GM21360 (cell line): ENCODE measurements at regions not wholly inside any gene's neighbourhood (a gene's known extent, or its start where the extent isn't known, plus 50 kb on each side); places are given as distances from the start of the nearest gene placed in this dataset.
"Not testable (repeated sequence)": the region's sequence is repeated elsewhere in the genome, so short reads cannot be mapped to it uniquely, and the experiment has no call there.

ENCODE experiments used
- ATAC-seq: cut with Tn5 transposase; IDR thresholded peaks from one replicate; pipeline ENCODE4 v1.9.1; 2021; ENCODE audit warnings: mild to moderate bottlenecking, moderate library complexity; ENCODE audit not compliant: unreplicated experiment

DNA sequence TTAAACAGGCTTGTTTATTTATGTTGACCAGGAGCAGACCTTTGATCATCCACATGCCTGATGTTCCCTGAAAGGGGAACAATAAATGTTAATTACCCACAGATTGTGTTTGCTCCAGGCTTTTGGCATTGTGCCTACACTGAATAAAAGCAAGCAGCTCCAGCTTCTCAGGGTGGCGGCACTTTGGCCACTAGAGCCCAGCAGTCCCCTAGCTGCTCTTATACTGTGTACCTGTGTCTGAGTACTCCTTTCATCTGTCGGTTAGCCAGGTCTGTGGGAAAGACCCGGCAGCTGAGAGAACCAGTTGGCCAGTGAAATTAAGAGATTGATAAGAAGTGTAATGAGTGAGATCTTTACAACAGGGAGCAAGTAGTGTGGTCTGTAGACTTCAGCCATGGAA is 254.8 kb upstream of the FTMT start:
- ATAC-seq = no peak

DNA sequence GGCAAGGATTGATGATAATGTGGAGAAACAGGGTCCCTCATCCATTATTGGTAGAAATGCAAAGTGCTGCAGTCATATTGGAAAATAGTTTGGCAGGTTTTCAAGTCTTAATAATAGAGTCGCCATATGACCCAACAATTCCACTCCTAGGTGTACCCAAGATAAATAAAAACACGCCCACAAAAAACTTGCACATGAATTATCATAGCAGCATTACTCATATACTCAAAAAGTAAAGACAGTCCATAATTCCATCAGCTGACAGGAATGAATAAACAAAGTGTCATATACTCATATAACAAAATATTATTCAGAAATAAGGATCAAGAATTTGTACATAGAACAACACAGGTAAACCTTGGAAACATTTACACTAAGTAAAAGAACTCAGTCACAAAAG is 242.9 kb upstream of the FTMT start:
- ATAC-seq = no peak

GRCh38 chr5:121624035-121624434 is 227.6 kb upstream of the FTMT start:
- no peak for ATAC-seq

DNA sequence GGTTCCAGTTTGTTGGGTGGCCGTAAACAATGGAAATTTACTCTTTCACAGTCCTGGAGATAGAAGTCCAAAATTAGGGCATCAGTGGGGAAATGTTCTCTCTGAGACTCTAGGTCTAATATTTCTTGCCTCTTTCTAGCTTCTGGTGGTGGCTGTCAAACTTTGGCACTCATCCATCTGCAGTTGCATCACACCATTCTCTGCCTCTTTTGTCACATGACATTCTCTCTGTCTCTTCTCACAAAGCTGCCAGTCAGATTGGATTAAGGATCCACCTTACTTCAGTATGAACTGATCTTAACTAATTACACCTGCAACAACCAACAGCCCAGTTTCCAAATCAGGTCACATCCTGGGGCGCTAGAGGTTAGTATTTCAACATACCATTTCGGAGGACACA is 222.9 kb upstream of the FTMT start:
- no peak for ATAC-seq

GRCh38 chr5:121630402-121630801 is 221.3 kb upstream of the FTMT start:
- ATAC-seq = no peak

DNA sequence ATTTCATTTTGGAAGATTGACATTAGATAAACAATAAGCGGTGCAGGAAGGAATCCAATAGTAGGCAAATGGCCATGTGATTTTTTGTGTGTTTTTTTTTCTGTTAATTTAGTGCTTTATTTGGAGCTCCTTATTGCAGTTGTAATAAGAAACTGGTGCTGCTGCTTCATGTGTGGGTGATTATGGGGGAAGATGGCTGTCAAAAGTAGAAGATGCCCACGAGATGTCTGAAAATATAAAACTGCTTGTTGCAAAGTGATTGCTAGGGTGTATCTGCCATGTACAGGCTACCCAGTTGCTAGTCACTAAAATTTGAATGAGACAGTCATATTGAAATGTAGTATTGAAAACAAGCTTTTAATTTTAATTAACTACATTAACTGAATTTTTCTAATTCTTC is 216.7 kb upstream of the FTMT start:
- no peak for ATAC-seq

- ATAC-seq = no peak
Observed at GRCh38 chr5:121638126-121638525, 213.6 kb upstream of the FTMT start.

DNA sequence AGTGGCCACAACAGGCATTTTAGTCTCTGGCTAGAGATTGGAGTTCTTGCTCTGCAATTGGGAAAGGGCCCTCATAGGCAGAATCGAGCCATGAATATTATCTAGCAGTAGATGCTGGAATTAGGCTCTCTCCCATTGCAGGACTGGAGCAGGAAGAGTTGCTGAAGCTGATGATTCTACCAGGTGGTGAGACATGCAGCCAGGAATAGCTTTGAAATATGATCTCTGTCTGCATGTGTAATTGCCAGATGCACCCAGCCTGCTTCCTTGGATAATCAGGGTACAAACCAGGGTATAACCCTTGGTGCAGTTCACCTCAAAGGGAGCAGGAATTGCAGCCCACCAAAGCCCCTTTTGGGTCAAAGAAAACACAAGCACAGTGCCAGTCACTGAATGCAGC is 211.4 kb upstream of the FTMT start:
- no peak for ATAC-seq

DNA sequence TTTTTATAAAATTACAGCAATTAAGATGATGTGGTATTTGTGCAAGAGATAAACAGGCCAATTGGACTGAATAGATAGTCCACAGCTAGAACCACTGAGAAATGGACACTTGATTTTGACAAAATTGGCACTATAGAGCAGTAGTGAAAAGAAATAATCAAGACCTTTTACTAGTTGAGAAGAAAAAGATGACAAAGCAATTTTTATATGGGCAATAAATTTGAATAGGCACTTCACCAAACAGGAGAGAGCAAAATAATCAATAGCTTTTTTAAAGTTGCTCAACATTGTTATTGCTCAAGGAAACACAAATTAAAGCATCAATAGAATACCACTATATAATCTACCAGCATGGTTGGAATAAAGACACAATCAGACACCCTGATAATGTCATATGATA is 193.5 kb upstream of the FTMT start:
- ATAC-seq = no peak

DNA sequence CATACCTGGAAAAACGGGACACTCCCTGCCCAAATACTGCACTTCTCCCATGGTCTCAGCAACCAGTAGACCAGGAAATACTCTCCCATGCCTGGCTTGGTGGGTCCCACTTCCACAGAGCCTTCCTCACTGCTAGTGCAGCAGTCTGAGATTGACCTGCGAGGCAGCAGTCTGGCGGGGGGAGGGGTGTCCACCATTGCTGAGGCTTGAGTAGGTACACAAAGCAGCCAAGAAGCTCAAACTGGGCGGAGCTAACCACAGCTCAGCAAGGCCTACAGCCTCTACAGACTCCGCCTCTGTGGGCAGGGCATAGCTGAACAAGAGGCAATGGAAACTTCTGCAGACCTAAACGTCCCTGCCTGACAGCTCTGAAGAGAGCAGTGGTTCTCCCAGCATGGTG is 191.5 kb upstream of the FTMT start:
- ATAC-seq = no peak

- ATAC-seq = not testable (repeated sequence)
Observed at GRCh38 chr5:121665542-121665941, 186.1 kb upstream of the FTMT start.

DNA sequence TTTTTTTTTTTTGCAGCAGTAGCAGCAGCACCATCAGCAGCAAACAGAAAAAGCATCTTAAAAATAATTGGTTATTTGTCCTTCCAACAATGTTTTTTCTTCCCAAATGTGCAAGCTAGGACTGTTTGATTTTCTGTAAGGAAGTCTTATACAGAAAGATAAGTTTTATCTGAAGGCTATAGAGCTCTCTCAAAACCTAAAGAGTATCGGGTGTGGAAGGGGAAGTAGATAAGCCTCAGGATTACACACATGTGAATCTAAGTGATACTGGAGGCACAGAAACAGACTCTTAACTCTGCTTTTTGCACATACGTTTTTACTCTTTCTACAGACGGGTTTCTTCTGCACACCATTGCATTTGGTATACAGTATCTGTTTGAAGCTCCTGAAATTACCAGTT is 184.4 kb upstream of the FTMT start:
- ATAC-seq = no peak

- no peak for ATAC-seq
Observed at GRCh38 chr5:121668635-121669034, 183.0 kb upstream of the FTMT start.

- ATAC-seq = no peak
Observed at GRCh38 chr5:121671624-121672023, 180.1 kb upstream of the FTMT start.

GRCh38 chr5:121675924-121676323 is 175.8 kb upstream of the FTMT start:
- no peak for ATAC-seq

DNA sequence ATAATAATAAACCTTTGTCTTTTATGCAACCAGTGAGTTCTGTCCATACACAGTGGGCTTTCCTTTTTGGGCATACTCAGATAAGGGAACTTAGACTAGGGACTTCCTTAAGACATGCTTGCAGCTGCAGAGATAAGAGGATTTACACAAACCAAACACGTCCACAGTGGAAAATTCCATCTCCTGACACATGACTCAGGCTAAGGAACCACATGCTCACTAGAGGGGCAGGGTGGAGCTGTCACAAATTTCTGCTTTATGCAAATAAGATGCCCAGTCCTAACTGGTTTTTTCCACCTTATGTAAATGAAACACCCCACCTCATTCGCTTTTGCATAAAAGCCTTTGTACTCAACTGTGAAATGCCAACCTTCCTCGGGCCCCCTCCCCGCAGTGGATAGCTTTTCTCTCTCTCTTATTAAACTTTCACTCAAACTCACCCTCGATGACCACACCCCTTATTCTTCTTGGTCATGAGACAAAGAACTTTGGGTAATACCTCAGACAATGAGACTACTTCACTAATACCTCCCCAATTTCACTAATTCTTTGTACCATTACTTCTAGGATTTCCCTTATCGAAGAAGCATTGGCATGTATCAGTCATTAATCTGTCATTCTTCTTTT is 170.3 kb upstream of the FTMT start:
- ATAC-seq = no peak

- no peak for ATAC-seq
Observed at GRCh38 chr5:121688126-121688525, 163.6 kb upstream of the FTMT start.

DNA sequence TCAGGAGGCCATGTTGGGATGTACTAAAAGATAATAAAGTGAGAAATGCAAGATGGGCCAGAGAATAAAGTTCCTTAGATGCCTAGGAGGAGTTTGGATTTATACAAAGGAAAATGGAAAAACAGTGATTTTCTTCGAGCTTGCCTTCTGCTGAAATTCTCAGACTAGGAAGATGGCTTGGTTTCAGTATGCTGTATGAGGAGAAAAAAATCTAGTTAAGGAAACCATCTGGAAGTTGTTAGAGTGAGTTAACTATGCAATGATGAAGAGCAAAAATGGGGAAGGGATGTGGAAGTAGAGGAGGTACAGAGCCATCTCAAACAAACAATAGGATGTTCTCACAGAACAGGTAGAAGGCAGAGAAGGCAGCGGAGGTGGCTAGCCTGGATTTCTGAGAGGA is 162.9 kb upstream of the FTMT start:
- no peak for ATAC-seq

- no peak for ATAC-seq
Observed at GRCh38 chr5:121691478-121691877, 160.2 kb upstream of the FTMT start.

- no peak for ATAC-seq
Observed at GRCh38 chr5:121692158-121692557, 159.5 kb upstream of the FTMT start.

DNA sequence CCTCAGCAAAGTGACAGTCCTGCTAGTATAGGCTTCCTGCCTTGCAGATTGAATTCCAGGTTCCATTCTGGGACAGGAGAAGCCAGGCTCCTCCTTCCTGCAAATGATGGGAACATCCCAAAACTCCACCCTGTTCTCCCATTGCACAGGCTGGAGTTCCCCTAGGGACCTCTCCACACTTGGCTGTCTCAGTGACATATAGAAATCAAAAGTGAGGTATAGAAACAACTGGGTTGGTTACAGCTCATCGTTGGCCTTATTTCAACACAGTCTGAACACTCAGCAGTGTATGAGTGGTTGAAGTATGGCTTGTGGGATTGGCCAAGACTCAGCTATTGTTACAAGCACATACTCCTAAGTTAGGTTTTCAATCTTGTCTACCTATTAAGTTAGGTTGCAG is 157.8 kb upstream of the FTMT start:
- ATAC-seq = no peak

GRCh38 chr5:121695307-121695706 is 156.4 kb upstream of the FTMT start:
- no peak for ATAC-seq

GRCh38 chr5:121698690-121699089 is 153.0 kb upstream of the FTMT start:
- no peak for ATAC-seq

DNA sequence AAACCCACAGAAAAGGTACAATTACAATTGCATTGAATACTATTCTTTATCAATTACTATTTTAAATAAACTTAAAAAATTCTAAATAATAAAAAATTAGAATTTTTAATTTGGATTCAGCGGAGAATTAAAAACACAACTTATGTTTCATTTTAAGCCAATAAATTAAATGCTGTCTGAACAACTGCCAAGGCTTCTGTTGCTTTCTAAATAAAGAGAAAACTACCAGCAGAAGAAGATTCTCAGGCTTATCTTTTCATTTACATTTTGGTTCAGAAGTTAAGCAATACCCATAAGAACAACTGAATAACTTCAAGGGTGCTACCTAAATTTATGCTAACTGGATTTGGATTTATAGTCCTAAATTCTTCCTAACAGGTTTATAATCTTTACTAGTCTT is 150.0 kb upstream of the FTMT start:
- ATAC-seq = no peak
